Hepatocyte (in vitro differentiated cells): ENCODE measurements at regions not wholly inside any gene's neighbourhood (a gene's known extent, or its start where the extent isn't known, plus 50 kb on each side); places are given as distances from the start of the nearest gene placed in this dataset.

Experiments
- DNase-seq: peaks from one replicate; pipeline ENCODE4 v3.0.0-alpha.2; 2016; ENCODE audit warnings: low spot score
- H2AFZ ChIP-seq: fragments of 200-600 bp; sonication (generic); 2 replicates; pipeline ENCODE4 v1.6.0; 2016; ENCODE audit warnings: antibody characterized with exemption, mild to moderate bottlenecking
- H3K27ac ChIP-seq: fragments of 200-600 bp; sonication (generic); 2 replicates; pipeline ENCODE4 v1.5.1; 2016; ENCODE audit warnings: mild to moderate bottlenecking
- H3K27me3 ChIP-seq: fragments of 200-600 bp; sonication (generic); 2 replicates; pipeline ENCODE4 v1.6.1; 2016
- H3K36me3 ChIP-seq: fragments of 200-600 bp; sonication (generic); replicated peaks from 2 replicates; pipeline ENCODE4 v1.5.1; 2016; ENCODE audit warnings: low read depth; ENCODE audit not compliant: insufficient read depth
- H3K4me1 ChIP-seq: fragments of 200-600 bp; sonication (generic); 2 replicates; pipeline ENCODE4 v1.5.1; 2016; ENCODE audit warnings: mild to moderate bottlenecking, moderate library complexity; ENCODE audit not compliant: insufficient read depth
- H3K4me2 ChIP-seq: fragments of 200-600 bp; sonication (generic); 2 replicates; pipeline ENCODE4 v1.6.0; 2016
- H3K4me3 ChIP-seq: fragments of 200-600 bp; sonication (generic); 2 replicates; pipeline ENCODE4 v1.5.1; 2016; ENCODE audit warnings: mild to moderate bottlenecking
- H3K79me2 ChIP-seq: fragments of 200-600 bp; sonication (generic); 2 replicates; pipeline ENCODE4 v1.6.0; 2017; ENCODE audit warnings: mild to moderate bottlenecking
- H3K9me2 ChIP-seq: fragments of 200-600 bp; sonication (generic); replicated peaks from 2 replicates; pipeline ENCODE4 v1.6.0; 2017; ENCODE audit warnings: mild to moderate bottlenecking; ENCODE audit not compliant: insufficient read depth
- H3K9me3 ChIP-seq: fragments of 200-600 bp; sonication (generic); 2 replicates; pipeline ENCODE4 v1.5.1; 2016; ENCODE audit warnings: low read depth, mild to moderate bottlenecking
- H4K20me1 ChIP-seq: fragments of 200-600 bp; sonication (generic); 2 replicates; pipeline ENCODE4 v1.6.0; 2016; ENCODE audit warnings: mild to moderate bottlenecking; ENCODE audit not compliant: insufficient read depth, poor library complexity, severe bottlenecking
- EZH2 ChIP-seq: fragments of 200-600 bp; sonication (generic); IDR thresholded peaks from 2 replicates; pipeline ENCODE4 v1.6.1; 2016; ENCODE audit warnings: antibody characterized with exemption, mild to moderate bottlenecking, borderline replicate concordance
- EZH2phosphoT487 ChIP-seq: fragments of 200-600 bp; sonication (generic); IDR thresholded peaks from one replicate; pipeline ENCODE4 v1.6.1; 2018; ENCODE audit warnings: antibody characterized with exemption, mild to moderate bottlenecking, low read depth, moderate library complexity; ENCODE audit not compliant: unreplicated experiment, severe bottlenecking
- WGBS: methylation state at CpG from one replicate; pipeline ENCODE4 v1.1.6; 2016; ENCODE audit warnings: low lambda C conversion rate; ENCODE audit errors: missing lambda C conversion rate; 5-methylcytosine and 5-hydroxymethylcytosine counted together
- TF ChIP-seq, protein P1 (sequence below): fragments of 200-600 bp; sonication (generic); IDR thresholded peaks from 2 replicates; pipeline ENCODE4 v1.5.1; 2016; ENCODE audit warnings: antibody characterized with exemption, mild to moderate bottlenecking; ENCODE audit not compliant: poor library complexity

DNA sequence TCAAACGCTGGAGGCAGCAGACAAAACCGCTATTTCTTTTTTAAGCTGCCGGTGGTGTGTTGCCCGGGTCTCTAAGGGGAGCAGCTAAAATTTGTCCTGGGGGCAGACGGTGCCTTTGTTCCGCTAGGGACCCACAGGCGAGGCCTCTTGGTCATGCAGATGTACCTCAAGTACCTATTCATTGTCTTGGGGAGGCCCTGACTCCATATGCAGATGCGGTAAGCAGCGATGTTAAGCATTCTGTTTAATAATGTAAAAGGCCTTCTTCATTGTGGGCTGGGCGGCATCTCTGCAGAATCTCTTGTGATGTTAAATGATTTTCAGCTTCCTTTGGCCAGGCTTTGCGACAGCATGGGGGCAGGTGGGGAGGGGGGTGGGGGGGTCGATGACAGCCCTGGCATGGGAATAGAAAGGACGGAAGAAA, 98.9 kb upstream of the PJA1 start:
- Histone ChIP-seq H3K79me2 (no peaks in the 10 kb centered on the region), H3K4me1 (no peaks in the 10 kb centered on the region), H3K27me3 (no peaks in the 10 kb centered on the region), H3K9me2 (no peaks in the 10 kb centered on the region), H4K20me1 (no peaks in the 10 kb centered on the region), H3K27ac (no peak overlapping the region), H2AFZ (no peak overlapping the region), H3K36me3 (no peaks in the 10 kb centered on the region), H3K9me3 (no peaks in the 10 kb centered on the region), H3K4me2 (no peak overlapping the region), H3K4me3 (no peak overlapping the region)
- no peak for TF ChIP-seq EZH2
- no peak for TF ChIP-seq EZH2phosphoT487
- TF ChIP-seq, protein P1, sequence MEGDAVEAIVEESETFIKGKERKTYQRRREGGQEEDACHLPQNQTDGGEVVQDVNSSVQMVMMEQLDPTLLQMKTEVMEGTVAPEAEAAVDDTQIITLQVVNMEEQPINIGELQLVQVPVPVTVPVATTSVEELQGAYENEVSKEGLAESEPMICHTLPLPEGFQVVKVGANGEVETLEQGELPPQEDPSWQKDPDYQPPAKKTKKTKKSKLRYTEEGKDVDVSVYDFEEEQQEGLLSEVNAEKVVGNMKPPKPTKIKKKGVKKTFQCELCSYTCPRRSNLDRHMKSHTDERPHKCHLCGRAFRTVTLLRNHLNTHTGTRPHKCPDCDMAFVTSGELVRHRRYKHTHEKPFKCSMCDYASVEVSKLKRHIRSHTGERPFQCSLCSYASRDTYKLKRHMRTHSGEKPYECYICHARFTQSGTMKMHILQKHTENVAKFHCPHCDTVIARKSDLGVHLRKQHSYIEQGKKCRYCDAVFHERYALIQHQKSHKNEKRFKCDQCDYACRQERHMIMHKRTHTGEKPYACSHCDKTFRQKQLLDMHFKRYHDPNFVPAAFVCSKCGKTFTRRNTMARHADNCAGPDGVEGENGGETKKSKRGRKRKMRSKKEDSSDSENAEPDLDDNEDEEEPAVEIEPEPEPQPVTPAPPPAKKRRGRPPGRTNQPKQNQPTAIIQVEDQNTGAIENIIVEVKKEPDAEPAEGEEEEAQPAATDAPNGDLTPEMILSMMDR: no peak
- WGBS: 63% methylated on average over 12 of the region's 13 CpGs
- no peak for DNase-seq

DNA sequence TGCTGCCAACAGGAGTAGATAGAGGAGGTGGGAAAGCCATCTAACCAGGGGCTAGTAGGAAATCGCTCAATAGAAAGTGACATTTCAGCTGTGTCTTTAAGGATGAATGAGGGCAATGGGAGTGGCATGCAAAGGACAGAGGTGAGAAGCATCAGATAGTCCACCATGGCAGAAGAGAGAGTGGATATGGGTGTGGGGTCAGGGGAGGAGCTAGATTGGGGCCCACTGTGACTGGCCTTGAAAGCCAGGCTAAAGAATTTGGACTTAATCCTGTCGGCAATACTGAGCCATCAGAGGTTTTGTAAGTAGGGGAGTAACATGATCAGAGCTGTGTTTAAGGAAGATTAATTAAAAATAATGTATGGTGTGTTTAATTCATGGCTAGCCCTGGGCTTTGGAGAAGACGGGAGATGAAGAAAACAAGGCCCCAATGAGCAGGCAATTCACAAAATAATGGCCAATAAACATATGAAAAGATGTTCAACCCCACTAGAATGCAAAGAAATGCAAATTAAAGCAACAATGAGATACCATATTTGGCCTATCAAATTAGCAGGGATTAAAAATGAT, 98.1 kb upstream of the PJA1 start:
- Histone ChIP-seq H3K4me1 (no peaks in the 10 kb centered on the region), H2AFZ (no peak overlapping the region), H3K4me3 (no peak overlapping the region), H3K9me2 (no peaks in the 10 kb centered on the region), H4K20me1 (no peaks in the 10 kb centered on the region), H3K4me2 (no peak overlapping the region), H3K9me3 (no peaks in the 10 kb centered on the region), H3K79me2 (no peaks in the 10 kb centered on the region), H3K27ac (no peak overlapping the region), H3K36me3 (no peaks in the 10 kb centered on the region), H3K27me3 (no peaks in the 10 kb centered on the region)
- no peak for DNase-seq
- no peak for TF ChIP-seq EZH2
- TF ChIP-seq, protein P1: no peak
- TF ChIP-seq EZH2phosphoT487: no peak
- 52% methylated on average over 3 of the region's 3 CpGs for WGBS

DNA sequence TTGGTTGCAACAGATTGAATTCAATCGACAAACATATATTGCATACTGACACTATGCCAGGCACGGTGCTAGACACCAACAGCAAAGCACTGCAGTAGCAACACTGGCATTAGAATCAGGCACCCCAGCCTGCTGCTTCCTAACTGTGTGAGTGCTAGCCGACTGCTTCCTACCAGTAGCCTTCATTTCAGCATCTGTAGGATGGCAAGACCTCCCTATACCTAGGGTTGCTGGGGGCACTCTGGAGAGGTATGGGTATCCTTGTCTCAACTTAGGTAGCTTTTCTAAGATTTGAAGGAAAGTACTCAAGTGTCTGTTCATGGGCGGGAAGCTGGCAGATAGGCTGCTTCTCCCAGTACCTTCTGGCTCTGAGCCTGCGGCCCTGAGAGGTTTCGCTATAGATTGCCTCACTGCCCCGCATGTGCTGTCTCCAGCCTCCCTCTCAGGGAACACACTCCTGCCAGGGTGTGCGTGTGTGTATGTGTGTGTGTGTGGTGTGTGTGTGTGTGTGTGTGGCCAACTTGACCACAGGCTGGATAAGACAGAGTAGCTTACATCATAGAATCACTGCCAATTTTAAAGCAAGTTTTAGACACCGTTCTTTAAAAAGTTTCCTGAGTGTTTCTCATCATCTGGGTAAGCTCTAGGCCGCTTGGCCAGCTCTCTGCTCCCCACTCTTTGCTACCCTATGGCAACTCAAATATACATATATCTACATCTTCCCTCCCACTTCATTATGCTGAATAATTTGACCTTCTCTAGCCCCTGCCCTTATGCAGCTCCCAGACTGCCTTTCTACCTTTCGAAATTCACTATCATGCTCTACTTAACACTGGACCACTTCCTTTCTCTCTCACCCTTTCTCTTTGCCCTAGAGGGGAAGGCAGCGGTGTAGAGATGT, 97.0 kb upstream of the PJA1 start:
- Histone ChIP-seq H3K4me2 (no peak overlapping the region), H3K9me2 (no peaks in the 10 kb centered on the region), H4K20me1 (no peaks in the 10 kb centered on the region), H3K9me3 (no peaks in the 10 kb centered on the region), H2AFZ (no peak overlapping the region), H3K4me3 (no peak overlapping the region), H3K27me3 (no peaks in the 10 kb centered on the region), H3K27ac (no peak overlapping the region), H3K79me2 (no peaks in the 10 kb centered on the region), H3K4me1 (no peaks in the 10 kb centered on the region), H3K36me3 (no peaks in the 10 kb centered on the region)
- 70% methylated on average over 12 of the region's 12 CpGs for WGBS
- peak; percentile 43 for DNase-seq
- TF ChIP-seq, protein P1: no peak
- TF ChIP-seq EZH2phosphoT487 (no peak), EZH2 (no peak)
